ENCODE measurements at regions not wholly inside any gene's neighbourhood (a gene's known extent, or its start where the extent isn't known, plus 50 kb on each side); places are given as distances from the start of the nearest gene placed in this dataset.

DNA sequence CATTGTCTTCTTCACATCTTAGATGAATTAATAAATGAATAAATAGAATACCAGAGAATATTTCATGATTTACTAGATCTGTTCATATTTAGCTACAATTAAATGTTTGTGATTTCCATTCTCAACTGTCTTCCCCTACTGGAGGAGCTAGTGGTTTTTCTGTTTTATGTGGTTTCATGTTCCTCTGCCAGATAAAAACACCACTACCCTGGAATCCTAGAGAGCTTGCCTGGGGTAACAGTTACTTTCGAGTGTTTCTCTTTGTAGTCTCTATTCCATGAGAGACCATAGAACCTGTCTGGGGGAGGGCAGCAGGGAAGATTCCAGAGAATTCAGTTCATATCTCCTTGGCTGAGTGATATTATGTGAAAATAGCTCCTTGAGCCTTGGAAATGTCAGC, 349.2 kb downstream of the INSIG2 start:
- H2AFZ ChIP-seq (ENCODE audit: low read length), result no peak overlapping the region
- no peak overlapping the region for H3K4me2 ChIP-seq (ENCODE audit: low read depth, low read length, poor library complexity, severe bottlenecking)
- no peaks in the 10 kb centered on the region for H3F3A ChIP-seq (ENCODE audit: low read depth)
- H3K9me2 ChIP-seq (replicated peaks; ENCODE audit: low read depth, low read length), result no peaks in the 10 kb centered on the region
- H3K4me1 ChIP-seq (ENCODE audit: insufficient read depth, low read length, poor library complexity, severe bottlenecking), result no peaks in the 10 kb centered on the region
- H4K20me1 ChIP-seq (ENCODE audit: insufficient read depth, low read length, poor library complexity, severe bottlenecking), result no peaks in the 10 kb centered on the region
- H3K9me3 ChIP-seq (ENCODE audit: insufficient read depth, low read depth, low read length), result no peaks in the 10 kb centered on the region
- H3K36me3 ChIP-seq (ENCODE audit: insufficient read depth, low read length), result no peaks in the 10 kb centered on the region
- H3K4me3 ChIP-seq (ENCODE audit: low read length, poor library complexity, severe bottlenecking), result no peak overlapping the region
- H3K79me2 ChIP-seq (ENCODE audit: insufficient read depth, low read length), result no peaks in the 10 kb centered on the region
- no peak overlapping the region for H3K9ac ChIP-seq (ENCODE audit: low read depth, low read length, poor library complexity, severe bottlenecking)
- no peak for TF ChIP-seq EZH2phosphoT487 (IDR thresholded peaks at IDR 0.05; ENCODE audit: borderline replicate concordance)
- TF ChIP-seq CTCF (conservative IDR thresholded peaks at IDR 0.05; ENCODE audit: low read length), result no peak
- H3K27me3 ChIP-seq (ENCODE audit: insufficient read depth, low read length, poor library complexity, severe bottlenecking), result no peaks in the 10 kb centered on the region

DNA sequence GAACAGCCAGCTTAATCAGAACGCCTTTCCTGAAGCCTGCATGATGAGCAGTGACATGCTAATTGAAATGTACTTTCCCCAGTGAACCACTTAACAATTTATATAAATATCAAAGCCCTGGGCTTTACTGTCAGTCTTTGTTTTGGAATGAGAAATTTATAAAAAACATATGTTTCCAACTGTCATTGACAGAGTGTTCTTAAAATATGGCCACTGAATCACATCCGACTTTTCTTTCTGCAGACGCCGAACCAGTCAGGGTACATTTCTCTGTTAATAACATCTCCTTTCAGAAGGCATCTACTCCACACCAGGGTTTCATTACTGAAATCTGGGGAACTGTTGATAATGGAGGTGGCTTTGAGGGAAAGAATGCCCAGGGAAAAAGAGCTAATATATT, 343.7 kb downstream of the INSIG2 start:
- Histone ChIP-seq H4K20me1 (ENCODE audit: insufficient read depth, low read length, poor library complexity, severe bottlenecking) (no peaks in the 10 kb centered on the region), H3K4me3 (ENCODE audit: low read length, poor library complexity, severe bottlenecking) (no peak overlapping the region), H3K4me2 (ENCODE audit: low read depth, low read length, poor library complexity, severe bottlenecking) (no peak overlapping the region), H3K27me3 (ENCODE audit: insufficient read depth, low read length, poor library complexity, severe bottlenecking) (no peaks in the 10 kb centered on the region), H3K79me2 (ENCODE audit: insufficient read depth, low read length) (no peaks in the 10 kb centered on the region), H3K9ac (ENCODE audit: low read depth, low read length, poor library complexity, severe bottlenecking) (no peak overlapping the region), H3K9me2 (replicated peaks; ENCODE audit: low read depth, low read length) (no peaks in the 10 kb centered on the region), H3F3A (ENCODE audit: low read depth) (no peaks in the 10 kb centered on the region), H2AFZ (ENCODE audit: low read length) (no peak overlapping the region), H3K9me3 (ENCODE audit: insufficient read depth, low read depth, low read length) (no peaks in the 10 kb centered on the region), H3K4me1 (ENCODE audit: insufficient read depth, low read length, poor library complexity, severe bottlenecking) (no peaks in the 10 kb centered on the region), H3K36me3 (ENCODE audit: insufficient read depth, low read length) (no peaks in the 10 kb centered on the region)
- no peak for TF ChIP-seq CTCF (conservative IDR thresholded peaks at IDR 0.05; ENCODE audit: low read length)
- TF ChIP-seq EZH2phosphoT487 (IDR thresholded peaks at IDR 0.05; ENCODE audit: borderline replicate concordance), result no peak

- Histone ChIP-seq H3K36me3 (ENCODE audit: insufficient read depth, low read length) (no peaks in the 10 kb centered on the region), H3K4me1 (ENCODE audit: insufficient read depth, low read length, poor library complexity, severe bottlenecking) (no peaks in the 10 kb centered on the region), H3K9ac (ENCODE audit: low read depth, low read length, poor library complexity, severe bottlenecking) (no peak overlapping the region), H3F3A (ENCODE audit: low read depth) (no peaks in the 10 kb centered on the region), H3K79me2 (ENCODE audit: insufficient read depth, low read length) (no peaks in the 10 kb centered on the region), H2AFZ (ENCODE audit: low read length) (no peak overlapping the region), H3K27me3 (ENCODE audit: insufficient read depth, low read length, poor library complexity, severe bottlenecking) (no peaks in the 10 kb centered on the region), H3K9me2 (replicated peaks; ENCODE audit: low read depth, low read length) (no peaks in the 10 kb centered on the region), H3K4me2 (ENCODE audit: low read depth, low read length, poor library complexity, severe bottlenecking) (no peak overlapping the region), H3K9me3 (ENCODE audit: insufficient read depth, low read depth, low read length) (no peaks in the 10 kb centered on the region), H3K4me3 (ENCODE audit: low read length, poor library complexity, severe bottlenecking) (no peak overlapping the region), H4K20me1 (ENCODE audit: insufficient read depth, low read length, poor library complexity, severe bottlenecking) (no peaks in the 10 kb centered on the region)
- no peak for TF ChIP-seq CTCF (conservative IDR thresholded peaks at IDR 0.05; ENCODE audit: low read length)
- no peak for TF ChIP-seq EZH2phosphoT487 (IDR thresholded peaks at IDR 0.05; ENCODE audit: borderline replicate concordance)
Observed at GRCh38 chr2:118431586-118431985, 343.3 kb downstream of the INSIG2 start.
